GM19467 (cell line): ENCODE measurements at regions not wholly inside any gene's neighbourhood (a gene's known extent, or its start where the extent isn't known, plus 50 kb on each side); places are given as distances from the start of the nearest gene placed in this dataset.
"Not testable (repeated sequence)": the region's sequence is repeated elsewhere in the genome, so short reads cannot be mapped to it uniquely, and the experiment has no call there.

Source experiments
- ATAC-seq: cut with Tn5 transposase; IDR thresholded peaks from one replicate; pipeline ENCODE4 v1.9.1; 2021; ENCODE audit warnings: mild to moderate bottlenecking, moderate library complexity; ENCODE audit not compliant: unreplicated experiment

- ATAC-seq, result no peak
Observed at GRCh38 chr12:23230899-23231298, 605.9 kb downstream of the ETNK1 start.

GRCh38 chr12:23236066-23236780, 611.3 kb downstream of the ETNK1 start:
- no peak for ATAC-seq

GRCh38 chr12:23236811-23237210, 611.8 kb downstream of the ETNK1 start:
- no peak for ATAC-seq

GRCh38 chr12:23238190-23238589, 613.2 kb downstream of the ETNK1 start:
- ATAC-seq, result no peak

GRCh38 chr12:23238957-23239356, 614.0 kb downstream of the ETNK1 start:
- ATAC-seq, result no peak

GRCh38 chr12:23245186-23245585, 620.2 kb downstream of the ETNK1 start:
- ATAC-seq, result no peak

GRCh38 chr12:23253191-23253590, 628.2 kb downstream of the ETNK1 start:
- no peak for ATAC-seq

GRCh38 chr12:23253910-23254309, 628.9 kb downstream of the ETNK1 start:
- ATAC-seq, result not testable (repeated sequence)

- ATAC-seq, result no peak
Observed at GRCh38 chr12:23259558-23259957, 634.6 kb downstream of the ETNK1 start.

- no peak for ATAC-seq
Observed at GRCh38 chr12:23262670-23263069, 637.7 kb downstream of the ETNK1 start.

GRCh38 chr12:23277831-23278230, 652.9 kb downstream of the ETNK1 start:
- no peak for ATAC-seq

- ATAC-seq, result no peak
Observed at GRCh38 chr12:23281295-23281694, 656.3 kb downstream of the ETNK1 start.

GRCh38 chr12:23282701-23283100, 657.7 kb downstream of the ETNK1 start:
- ATAC-seq, result no peak

- not testable (repeated sequence) for ATAC-seq
Observed at GRCh38 chr12:23285764-23286530, 661.0 kb downstream of the ETNK1 start.

GRCh38 chr12:23290627-23291330, 658.7 kb downstream of the SOX5 start:
- no peak for ATAC-seq

- no peak for ATAC-seq
Observed at GRCh38 chr12:23303220-23303619, 646.2 kb downstream of the SOX5 start.

GRCh38 chr12:23303821-23304220, 645.6 kb downstream of the SOX5 start:
- no peak for ATAC-seq

GRCh38 chr12:23333938-23334337, 615.5 kb downstream of the SOX5 start:
- no peak for ATAC-seq

- no peak for ATAC-seq
Observed at GRCh38 chr12:23335593-23335992, 613.9 kb downstream of the SOX5 start.

- ATAC-seq, result no peak
Observed at GRCh38 chr12:23337213-23337612, 612.3 kb downstream of the SOX5 start.

- no peak for ATAC-seq
Observed at GRCh38 chr12:23340351-23340750, 609.1 kb downstream of the SOX5 start.

GRCh38 chr12:23342407-23342806, 607.1 kb downstream of the SOX5 start:
- ATAC-seq, result no peak
